H9 (cell line): ENCODE measurements at regions not wholly inside any gene's neighbourhood (a gene's known extent, or its start where the extent isn't known, plus 50 kb on each side); places are given as distances from the start of the nearest gene placed in this dataset.

Experiments
- DNase-seq: peaks from one replicate; pipeline ENCODE4 v3.0.0-alpha.2; 2017
- H2AFZ ChIP-seq: one replicate; pipeline ENCODE4 v1.6.1; 2013; ENCODE audit warnings: mild to moderate bottlenecking, low read length, control low read depth, moderate library complexity
- H2AK5ac ChIP-seq: 2 replicates; pipeline ENCODE4 v1.6.1; 2013; ENCODE audit warnings: low read length, control low read depth, mixed read lengths; ENCODE audit not compliant: insufficient read length
- H2BK120ac ChIP-seq: one replicate; pipeline ENCODE4 v1.6.1; 2013; ENCODE audit warnings: low read depth, mild to moderate bottlenecking, low read length, control low read depth, inconsistent platforms; ENCODE audit not compliant: poor library complexity, severe bottlenecking
- H2BK12ac ChIP-seq: 2 replicates; pipeline ENCODE4 v1.6.1; 2013; ENCODE audit warnings: low read length, control low read depth, mixed read lengths, low read depth; ENCODE audit not compliant: insufficient read length
- H2BK15ac ChIP-seq: 2 replicates; pipeline ENCODE4 v1.6.1; 2013; ENCODE audit warnings: low read depth, low read length, control low read depth
- H2BK20ac ChIP-seq: one replicate; pipeline ENCODE4 v1.6.1; 2013; ENCODE audit warnings: low read depth, mild to moderate bottlenecking, low read length, control low read depth, inconsistent platforms; ENCODE audit not compliant: poor library complexity, severe bottlenecking
- H2BK5ac ChIP-seq: 2 replicates; pipeline ENCODE4 v1.6.1; 2013; ENCODE audit warnings: low read length, control low read depth, mixed read lengths; ENCODE audit not compliant: insufficient read length
- H3K14ac ChIP-seq: 2 replicates; pipeline ENCODE4 v1.6.1; 2013; ENCODE audit warnings: low read length, control low read depth; ENCODE audit not compliant: insufficient read depth
- H3K18ac ChIP-seq: 2 replicates; pipeline ENCODE4 v1.6.1; 2013; ENCODE audit warnings: low read depth, mild to moderate bottlenecking, mixed read lengths, low read length, control low read depth; ENCODE audit not compliant: insufficient read length
- H3K23ac ChIP-seq: 2 replicates; pipeline ENCODE4 v1.6.1; 2013; ENCODE audit warnings: low read length, control low read depth, mixed read lengths, low read depth; ENCODE audit not compliant: insufficient read length
- H3K23me2 ChIP-seq: 2 replicates; pipeline ENCODE4 v1.6.1; 2013; ENCODE audit warnings: low read depth, mild to moderate bottlenecking, mixed read lengths, low read length, control low read depth; ENCODE audit not compliant: insufficient read length, poor library complexity, severe bottlenecking
- H3K27ac ChIP-seq: 2 replicates; pipeline ENCODE4 v1.5.1; 2013; ENCODE audit warnings: low read length, control low read depth, mixed read lengths, low read depth; ENCODE audit not compliant: insufficient read length
- H3K27me3 ChIP-seq: 2 replicates; pipeline ENCODE4 v1.6.1; 2013; ENCODE audit warnings: low read length, control low read depth, inconsistent platforms; ENCODE audit not compliant: insufficient read depth
- H3K4ac ChIP-seq: 2 replicates; pipeline ENCODE4 v1.6.1; 2013; ENCODE audit warnings: low read depth, mild to moderate bottlenecking, control low read depth, inconsistent platforms, low read length, moderate library complexity
- H3K4me1 ChIP-seq: 2 replicates; pipeline ENCODE4 v1.6.1; 2013; ENCODE audit warnings: low read length, control low read depth, inconsistent platforms; ENCODE audit not compliant: insufficient read depth
- H3K4me2 ChIP-seq: 2 replicates; pipeline ENCODE4 v1.6.1; 2013; ENCODE audit warnings: low read length, control low read depth, mixed read lengths; ENCODE audit not compliant: insufficient read length, insufficient read depth
- H3K56ac ChIP-seq: 2 replicates; pipeline ENCODE4 v1.6.1; 2013; ENCODE audit warnings: low read depth, mild to moderate bottlenecking, mixed read lengths, low read length, control low read depth; ENCODE audit not compliant: insufficient read length
- H3K79me1 ChIP-seq: 2 replicates; pipeline ENCODE4 v1.6.1; 2013; ENCODE audit warnings: low read depth, mild to moderate bottlenecking, moderate library complexity, low read length, control low read depth, inconsistent platforms; ENCODE audit not compliant: insufficient read depth, poor library complexity, severe bottlenecking
- H3K79me2 ChIP-seq: 2 replicates; pipeline ENCODE4 v1.6.1; 2013; ENCODE audit warnings: low read length, control low read depth, inconsistent platforms; ENCODE audit not compliant: insufficient read depth
- H3K9ac ChIP-seq: 2 replicates; pipeline ENCODE4 v1.6.1; 2013; ENCODE audit warnings: low read length, control low read depth, mixed read lengths; ENCODE audit not compliant: insufficient read length; ENCODE audit errors: extremely low read depth
- H3K9me3 ChIP-seq: one replicate; pipeline ENCODE4 v1.6.1; 2013; ENCODE audit warnings: low read depth, low read length, inconsistent platforms; ENCODE audit not compliant: control insufficient read depth
- H3T11ph ChIP-seq: one replicate; pipeline ENCODE4 v1.6.1; 2013; ENCODE audit warnings: mild to moderate bottlenecking, low read length, control low read depth, inconsistent platforms
- H4K20me1 ChIP-seq: one replicate; pipeline ENCODE4 v1.6.1; 2013; ENCODE audit not compliant: control insufficient read depth, insufficient read length, insufficient read depth
- H4K5ac ChIP-seq: 2 replicates; pipeline ENCODE4 v1.6.1; 2013; ENCODE audit warnings: low read depth, mild to moderate bottlenecking, mixed read lengths, low read length, control low read depth; ENCODE audit not compliant: insufficient read length
- H4K8ac ChIP-seq: replicated peaks from 2 replicates; pipeline ENCODE4 v1.6.1; 2013; ENCODE audit warnings: low read length, control low read depth, mixed read lengths, low read depth; ENCODE audit not compliant: insufficient read length
- H4K91ac ChIP-seq: 2 replicates; pipeline ENCODE4 v1.6.1; 2013; ENCODE audit warnings: low read depth, mild to moderate bottlenecking, moderate library complexity, mixed read lengths, low read length, control low read depth; ENCODE audit not compliant: insufficient read length
- H3K27ac Mint-ChIP-seq, 3 experiments: 2 replicates in 2 of 3; 3 replicates in 1 of 3; pipeline ENCODE4 v1.8.0; 2020 to 2021; ENCODE audit warnings: mixed read lengths in 3 of 3, mild to moderate bottlenecking in 1 of 3, moderate library complexity in 1 of 3
- H3K27me3 Mint-ChIP-seq: 2 replicates; pipeline ENCODE4 v1.8.0; 2021; ENCODE audit warnings: low read depth, mild to moderate bottlenecking, moderate library complexity, mixed read lengths
- H3K36me3 Mint-ChIP-seq, 3 experiments: 2 replicates in 2 of 3; 3 replicates in 1 of 3; pipeline ENCODE4 v1.8.0; 2020 to 2021; ENCODE audit warnings: low read depth in 3 of 3, mixed read lengths in 3 of 3; ENCODE audit not compliant: insufficient read depth in 1 of 3
- H3K4me1 Mint-ChIP-seq, 2 experiments: 2 replicates each; pipeline ENCODE4 v1.8.0; 2020; ENCODE audit warnings: mixed read lengths in 2 of 2
- H3K4me3 Mint-ChIP-seq, 2 experiments: 2 replicates in 1 of 2; 3 replicates in 1 of 2; pipeline ENCODE4 v1.8.0; 2020 to 2021; ENCODE audit warnings: mild to moderate bottlenecking in 2 of 2, mixed read lengths in 2 of 2, moderate library complexity in 1 of 2
- H3K9me3 Mint-ChIP-seq, 2 experiments: 2 replicates in 1 of 2; 3 replicates in 1 of 2; pipeline ENCODE4 v1.8.0; 2020; ENCODE audit warnings: mild to moderate bottlenecking in 2 of 2, mixed read lengths in 2 of 2, moderate library complexity in 1 of 2
- WGBS: extraction: QIAGEN DNeasy Blood & Tissue Kit; methylation state at CpG from one replicate; pipeline ENCODE4 v1.1.7; 2013; ENCODE audit warnings: missing lambda C conversion rate, low lambda C conversion rate, mixed read lengths; ENCODE audit not compliant: insufficient read length; ENCODE audit errors: extremely low coverage; 5-methylcytosine and 5-hydroxymethylcytosine counted together
- TF ChIP-seq, protein P1 (sequence below): fragments of 200-600 bp; sonication (generic); conservative IDR thresholded peaks from 3 replicates; pipeline ENCODE4 v1.8.0; 2021; ENCODE audit warnings: antibody characterized with exemption, mild to moderate bottlenecking

DNA sequence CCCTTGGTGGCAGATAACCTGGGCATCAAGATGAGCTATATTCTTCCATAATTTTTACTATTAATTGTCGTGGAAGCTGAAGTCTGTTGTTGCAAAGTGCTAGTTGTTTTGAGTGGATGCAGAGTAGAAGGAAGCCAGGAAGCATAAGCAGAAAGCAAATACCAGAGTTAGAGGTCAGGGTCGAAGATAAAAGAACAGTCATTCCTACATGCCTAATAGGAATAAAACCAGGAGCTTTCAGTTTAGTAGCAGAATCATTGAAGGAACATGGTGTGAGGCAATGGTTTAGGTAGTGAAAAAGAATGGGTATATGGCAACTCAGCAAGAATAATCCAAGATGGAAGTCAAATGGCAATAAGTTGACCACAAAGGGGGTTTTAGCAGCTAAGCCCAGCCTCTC lies 121.6 kb upstream of the FST start:
- Histone ChIP-seq H2BK15ac (no peak overlapping the region), H2AFZ (no peak overlapping the region), H4K91ac (no peak overlapping the region), H3K18ac (no peak overlapping the region), H3T11ph (no peak overlapping the region), H2BK5ac (no peak overlapping the region), H4K5ac (no peak overlapping the region), H3K4ac (no peak overlapping the region), H2BK20ac (no peak overlapping the region), H3K27me3 (no peaks in the 10 kb centered on the region), H3K23me2 (no peaks in the 10 kb centered on the region), H3K4me1 (no peaks in the 10 kb centered on the region), H4K20me1 (no peaks in the 10 kb centered on the region), H2BK12ac (no peak overlapping the region), H3K14ac (no peak overlapping the region), H4K8ac (no peak overlapping the region), H2AK5ac (no peak overlapping the region), H3K56ac (no peak overlapping the region), H3K27ac (no peak overlapping the region), H3K4me2 (no peak overlapping the region), H3K79me1 (no peaks in the 10 kb centered on the region), H3K23ac (no peak overlapping the region), H3K79me2 (no peaks in the 10 kb centered on the region), H3K9ac (no peak overlapping the region), H2BK120ac (no peak overlapping the region), H3K9me3 (no peaks in the 10 kb centered on the region)
- no CpG with 5 or more reads among the region's 2 CpGs for WGBS
- TF ChIP-seq, protein P1, sequence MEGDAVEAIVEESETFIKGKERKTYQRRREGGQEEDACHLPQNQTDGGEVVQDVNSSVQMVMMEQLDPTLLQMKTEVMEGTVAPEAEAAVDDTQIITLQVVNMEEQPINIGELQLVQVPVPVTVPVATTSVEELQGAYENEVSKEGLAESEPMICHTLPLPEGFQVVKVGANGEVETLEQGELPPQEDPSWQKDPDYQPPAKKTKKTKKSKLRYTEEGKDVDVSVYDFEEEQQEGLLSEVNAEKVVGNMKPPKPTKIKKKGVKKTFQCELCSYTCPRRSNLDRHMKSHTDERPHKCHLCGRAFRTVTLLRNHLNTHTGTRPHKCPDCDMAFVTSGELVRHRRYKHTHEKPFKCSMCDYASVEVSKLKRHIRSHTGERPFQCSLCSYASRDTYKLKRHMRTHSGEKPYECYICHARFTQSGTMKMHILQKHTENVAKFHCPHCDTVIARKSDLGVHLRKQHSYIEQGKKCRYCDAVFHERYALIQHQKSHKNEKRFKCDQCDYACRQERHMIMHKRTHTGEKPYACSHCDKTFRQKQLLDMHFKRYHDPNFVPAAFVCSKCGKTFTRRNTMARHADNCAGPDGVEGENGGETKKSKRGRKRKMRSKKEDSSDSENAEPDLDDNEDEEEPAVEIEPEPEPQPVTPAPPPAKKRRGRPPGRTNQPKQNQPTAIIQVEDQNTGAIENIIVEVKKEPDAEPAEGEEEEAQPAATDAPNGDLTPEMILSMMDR: no peak
- Mint-ChIP-seq H3K27me3 (no peaks in the 10 kb centered on the region), H3K36me3 (no peaks in the 10 kb centered on the region), H3K9me3 (no peaks in the 10 kb centered on the region), H3K4me1 (peaks cover 3 to 5% of the 10 kb centered on the region in 2 experiments), H3K27ac (no peak overlapping the region), H3K4me3 (no peak overlapping the region)
- DNase-seq: no peak
